GM12874 (cell line): ENCODE measurements at regions not wholly inside any gene's neighbourhood (a gene's known extent, or its start where the extent isn't known, plus 50 kb on each side); places are given as distances from the start of the nearest gene placed in this dataset.

Experiments
- TF ChIP-seq, protein P1 (sequence below): IDR thresholded peaks from 2 replicates; pipeline ENCODE4 v1.5.1; 2011; ENCODE audit warnings: low read depth, mild to moderate bottlenecking, control low read depth, low read length, moderate library complexity; ENCODE audit not compliant: insufficient read depth

DNA sequence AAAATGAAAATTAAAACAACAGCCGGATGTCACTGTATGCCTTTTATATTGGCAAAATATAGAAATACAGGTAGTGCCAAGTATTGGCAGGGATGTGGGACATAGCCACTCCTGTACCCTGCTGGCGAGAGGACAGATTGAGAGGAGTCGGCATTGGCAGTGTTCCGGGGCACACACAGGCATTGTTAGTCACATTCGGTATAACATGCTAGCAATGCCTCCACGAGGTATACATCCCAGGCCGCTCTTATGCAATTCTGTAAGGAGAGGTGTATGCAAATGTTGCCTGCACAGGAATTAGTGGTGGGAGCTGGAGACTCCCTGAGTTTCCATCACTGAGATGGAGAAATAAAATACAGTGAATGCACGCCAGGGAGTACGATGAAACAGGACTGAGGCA lies 99.4 kb upstream of the DLG1 start:
- TF ChIP-seq, protein P1, sequence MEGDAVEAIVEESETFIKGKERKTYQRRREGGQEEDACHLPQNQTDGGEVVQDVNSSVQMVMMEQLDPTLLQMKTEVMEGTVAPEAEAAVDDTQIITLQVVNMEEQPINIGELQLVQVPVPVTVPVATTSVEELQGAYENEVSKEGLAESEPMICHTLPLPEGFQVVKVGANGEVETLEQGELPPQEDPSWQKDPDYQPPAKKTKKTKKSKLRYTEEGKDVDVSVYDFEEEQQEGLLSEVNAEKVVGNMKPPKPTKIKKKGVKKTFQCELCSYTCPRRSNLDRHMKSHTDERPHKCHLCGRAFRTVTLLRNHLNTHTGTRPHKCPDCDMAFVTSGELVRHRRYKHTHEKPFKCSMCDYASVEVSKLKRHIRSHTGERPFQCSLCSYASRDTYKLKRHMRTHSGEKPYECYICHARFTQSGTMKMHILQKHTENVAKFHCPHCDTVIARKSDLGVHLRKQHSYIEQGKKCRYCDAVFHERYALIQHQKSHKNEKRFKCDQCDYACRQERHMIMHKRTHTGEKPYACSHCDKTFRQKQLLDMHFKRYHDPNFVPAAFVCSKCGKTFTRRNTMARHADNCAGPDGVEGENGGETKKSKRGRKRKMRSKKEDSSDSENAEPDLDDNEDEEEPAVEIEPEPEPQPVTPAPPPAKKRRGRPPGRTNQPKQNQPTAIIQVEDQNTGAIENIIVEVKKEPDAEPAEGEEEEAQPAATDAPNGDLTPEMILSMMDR, result no peak

DNA sequence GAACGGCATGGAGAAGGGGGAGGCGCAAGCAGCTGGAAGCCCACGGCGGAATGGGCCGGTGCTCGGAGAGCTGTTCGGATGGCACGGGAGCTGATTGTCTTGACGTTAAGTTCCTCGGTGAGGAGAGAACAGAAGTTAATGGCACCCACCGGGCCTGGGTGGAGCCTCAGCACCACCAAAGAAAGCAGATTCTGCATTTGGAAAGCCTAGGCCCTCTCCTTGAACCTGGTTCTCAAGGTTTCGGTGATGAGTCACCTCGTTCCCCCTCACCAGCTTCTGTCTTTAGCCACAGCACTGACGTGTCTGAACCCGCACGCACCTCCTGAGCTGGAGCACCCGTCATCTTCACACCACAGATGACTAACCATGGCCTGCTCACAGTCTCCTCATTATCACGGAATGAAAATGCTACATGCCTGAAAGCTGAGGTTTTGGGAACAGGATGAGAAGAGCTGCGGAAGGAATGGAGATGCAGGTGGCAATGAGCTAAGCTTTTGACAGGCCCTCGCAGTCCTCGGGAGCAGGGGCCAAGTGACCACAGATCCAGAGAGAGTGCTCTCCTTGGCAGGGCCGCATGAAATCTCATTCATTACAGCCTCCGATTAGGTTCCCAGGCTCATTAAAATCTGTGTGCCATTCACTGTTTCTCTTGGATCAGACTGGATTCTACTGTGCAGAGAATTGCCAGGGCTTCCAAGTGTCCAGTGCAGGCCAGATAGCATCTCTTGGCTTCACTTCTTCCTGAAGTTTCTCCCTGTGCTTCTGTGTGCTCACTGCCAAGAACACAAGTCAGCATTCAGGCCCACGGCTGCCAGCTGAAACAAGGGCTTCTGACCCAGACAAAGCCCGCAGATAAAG lies 96.3 kb upstream of the DLG1 start:
- TF ChIP-seq, protein P1, result no peak

- TF ChIP-seq, protein P1, result no peak
Measured at GRCh38 chr3:197393711-197394110, 95.3 kb upstream of the DLG1 start.

GRCh38 chr3:197392961-197393360 lies 94.5 kb upstream of the DLG1 start:
- TF ChIP-seq, protein P1, result no peak

DNA sequence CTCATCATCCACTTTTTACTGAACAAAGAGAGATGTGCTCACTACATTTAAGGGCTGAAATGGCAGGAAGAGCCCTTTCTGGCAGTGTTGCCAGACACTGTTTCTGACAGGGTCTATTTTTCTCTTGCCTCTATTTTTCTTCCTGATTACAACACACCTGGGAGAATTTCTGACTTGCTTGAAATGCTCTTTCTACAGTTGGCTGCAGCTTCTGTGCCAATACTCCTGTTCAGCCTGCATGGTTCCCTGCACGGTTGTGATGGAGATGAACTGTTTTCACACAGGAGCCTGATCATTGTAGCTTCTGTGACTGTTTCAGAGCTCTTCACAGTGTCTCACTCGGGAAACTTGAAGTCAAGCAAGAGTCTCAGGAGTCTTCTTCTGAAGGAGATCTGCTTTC lies 83.0 kb upstream of the DLG1 start:
- TF ChIP-seq, protein P1, result no peak

DNA sequence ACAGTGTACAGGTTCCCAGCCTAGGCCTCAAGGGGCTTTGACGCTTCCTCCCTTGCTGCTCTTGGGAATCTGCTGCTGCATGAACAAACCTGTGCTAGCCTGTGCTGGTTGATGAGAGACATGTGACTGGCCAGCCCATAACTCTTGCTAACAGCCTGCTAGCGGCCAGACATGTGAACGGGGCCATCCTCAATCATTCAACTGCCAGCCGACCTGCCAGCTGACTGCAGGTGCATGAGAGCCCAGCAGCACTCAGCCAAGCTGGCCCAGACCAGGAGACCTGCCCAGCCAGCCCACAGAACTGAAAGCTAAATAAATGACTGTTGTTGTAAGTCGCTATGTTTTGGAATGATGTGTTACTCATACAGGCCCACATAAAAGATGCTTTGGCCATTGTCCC lies 82.4 kb upstream of the DLG1 start:
- TF ChIP-seq, protein P1, result no peak

- TF ChIP-seq, protein P1, result no peak
Measured at GRCh38 chr3:197378985-197379718, 80.7 kb upstream of the DLG1 start.
